Thymus (tissue), 11 donors: ENCODE measurements at regions not wholly inside any gene's neighbourhood (a gene's known extent, or its start where the extent isn't known, plus 50 kb on each side); places are given as distances from the start of the nearest gene placed in this dataset.
A peak's percentile ranks its signal among the peaks of the same experiment; 100 is the strongest.

Experiments used
- DNase-seq, 9 donors: peaks; one replicate each; pipeline ENCODE4 v3.0.0-alpha.2; 2013; ENCODE audit warnings: low spot score in 9 of 9, low read depth in 6 of 9, missing footprints in 1 of 9
- H3K27ac ChIP-seq, 2 donors: one replicate each; pipeline ENCODE4 v1.5.1; 2013; ENCODE audit warnings: control low read depth in 1 of 2, low read depth in 1 of 2, low read length in 1 of 2, mild to moderate bottlenecking in 1 of 2, moderate library complexity in 1 of 2
- H3K27me3 ChIP-seq, 2 donors: one replicate each; pipeline ENCODE4 v1.5.1; 2013; ENCODE audit warnings: low read length in 1 of 2; ENCODE audit not compliant: control insufficient read depth in 2 of 2, insufficient read depth in 1 of 2
- H3K36me3 ChIP-seq, 2 donors: one replicate each; pipeline ENCODE4 v1.5.1; 2013; ENCODE audit warnings: low read length in 1 of 2, mild to moderate bottlenecking in 1 of 2, moderate library complexity in 1 of 2; ENCODE audit not compliant: control insufficient read depth in 2 of 2, insufficient read depth in 2 of 2
- H3K4me1 ChIP-seq, 2 donors: one replicate each; pipeline ENCODE4 v1.5.1; 2013; ENCODE audit warnings: low read length in 2 of 2; ENCODE audit not compliant: control insufficient read depth in 2 of 2, insufficient read depth in 2 of 2
- H3K4me3 ChIP-seq, 2 donors: one replicate each; pipeline ENCODE4 v1.5.1; 2013; ENCODE audit warnings: low read length in 2 of 2, control low read depth in 1 of 2, mild to moderate bottlenecking in 1 of 2
- H3K9me3 ChIP-seq, 2 donors: one replicate each; pipeline ENCODE4 v1.5.1; 2013; ENCODE audit warnings: low read length in 1 of 2, mild to moderate bottlenecking in 1 of 2; ENCODE audit not compliant: control insufficient read depth in 2 of 2, insufficient read depth in 1 of 2
- WGBS: extraction: QIAGEN DNeasy Blood & Tissue Kit; methylation state at CpG from one replicate; pipeline ENCODE4 v1.1.7; 2013; 5-methylcytosine and 5-hydroxymethylcytosine counted together
- donor health status: healthy.

- H3K27me3 ChIP-seq, result peaks cover 3% of the 10 kb centered on the region in 2 donors
- 85% methylated on average over 14 of the region's 14 CpGs for WGBS
- DNase-seq, result no peak
Measured at GRCh38 chr1:17913326-17914115, 158.4 kb downstream of the ACTL8 start.

GRCh38 chr1:17914131-17914530, 159.0 kb downstream of the ACTL8 start:
- H3K27me3 ChIP-seq, result peaks cover 3% of the 10 kb centered on the region in 2 donors
- no peak for DNase-seq

More at GRCh38 chr1:17913326-17914115, 158.4 kb downstream of the ACTL8 start:
- no peaks in the 10 kb centered on the region for H3K9me3 ChIP-seq
- H3K27ac ChIP-seq, result no peak overlapping the region
- H3K36me3 ChIP-seq, result no peaks in the 10 kb centered on the region
- no peaks in the 10 kb centered on the region for H3K4me1 ChIP-seq
- H3K4me3 ChIP-seq, result no peak overlapping the region

GRCh38 chr1:17914987-17915386, 159.9 kb downstream of the ACTL8 start:
- no peak overlapping the region for H3K4me3 ChIP-seq
- no peaks in the 10 kb centered on the region for H3K9me3 ChIP-seq
- H3K4me1 ChIP-seq, result no peaks in the 10 kb centered on the region
- 59% methylated on average over 9 of the region's 9 CpGs for WGBS
- no peaks in the 10 kb centered on the region for H3K36me3 ChIP-seq
- DNase-seq, result no peak
- H3K27ac ChIP-seq, result no peak overlapping the region
- H3K27me3 ChIP-seq, result peaks cover 0 to 3% of the 10 kb centered on the region in 2 donors

More at GRCh38 chr1:17914131-17914530, 159.0 kb downstream of the ACTL8 start:
- Histone ChIP-seq H3K4me3 (no peak overlapping the region), H3K36me3 (no peaks in the 10 kb centered on the region), H3K27ac (no peak overlapping the region), H3K4me1 (no peaks in the 10 kb centered on the region), H3K9me3 (no peaks in the 10 kb centered on the region)
- 91% methylated on average over 7 of the region's 7 CpGs for WGBS

GRCh38 chr1:17915511-17916197, 160.5 kb downstream of the ACTL8 start:
- Histone ChIP-seq H3K27ac (no peak overlapping the region), H3K27me3 (no peaks in the 10 kb centered on the region)
- 22% methylated on average over 7 of the region's 7 CpGs for WGBS

GRCh38 chr1:17916702-17917101, 161.6 kb downstream of the ACTL8 start:
- no peak for DNase-seq
- H3K27ac ChIP-seq, result no peak overlapping the region
- no peaks in the 10 kb centered on the region for H3K9me3 ChIP-seq
- no peaks in the 10 kb centered on the region for H3K36me3 ChIP-seq
- no peaks in the 10 kb centered on the region for H3K27me3 ChIP-seq
- 84% methylated on average over 3 of the region's 3 CpGs for WGBS
- H3K4me3 ChIP-seq, result no peak overlapping the region
- no peaks in the 10 kb centered on the region for H3K4me1 ChIP-seq

More at GRCh38 chr1:17915511-17916197, 160.5 kb downstream of the ACTL8 start:
- Histone ChIP-seq H3K9me3 (no peaks in the 10 kb centered on the region), H3K4me1 (no peaks in the 10 kb centered on the region), H3K36me3 (no peaks in the 10 kb centered on the region), H3K4me3 (no peak overlapping the region)
- no peak for DNase-seq

GRCh38 chr1:17919525-17920439, 164.6 kb downstream of the ACTL8 start:
- no peaks in the 10 kb centered on the region for H3K36me3 ChIP-seq
- H3K27ac ChIP-seq, result no peak overlapping the region
- no peaks in the 10 kb centered on the region for H3K4me1 ChIP-seq
- H3K9me3 ChIP-seq, result no peaks in the 10 kb centered on the region
- 48% methylated on average over 10 of the region's 10 CpGs for WGBS
- H3K4me3 ChIP-seq, result no peak overlapping the region
- no peaks in the 10 kb centered on the region for H3K27me3 ChIP-seq
- peak in 5 of 9 donors; percentile 2 to 29 (median 15) for DNase-seq

GRCh38 chr1:17920881-17921640, 165.9 kb downstream of the ACTL8 start:
- H3K4me3 ChIP-seq, result no peak overlapping the region
- H3K36me3 ChIP-seq, result no peaks in the 10 kb centered on the region
- WGBS, result 75% methylated on average over 9 of the region's 9 CpGs
- no peak for DNase-seq
- no peaks in the 10 kb centered on the region for H3K27me3 ChIP-seq
- H3K4me1 ChIP-seq, result no peaks in the 10 kb centered on the region
- no peak overlapping the region for H3K27ac ChIP-seq
- no peaks in the 10 kb centered on the region for H3K9me3 ChIP-seq

- Histone ChIP-seq H3K9me3 (no peaks in the 10 kb centered on the region), H3K27ac (no peak overlapping the region), H3K27me3 (no peaks in the 10 kb centered on the region), H3K4me3 (no peak overlapping the region), H3K36me3 (no peaks in the 10 kb centered on the region), H3K4me1 (no peaks in the 10 kb centered on the region)
- WGBS, result 14% methylated on average over 6 of the region's 6 CpGs
- DNase-seq, result no peak
Measured at GRCh38 chr1:17922833-17923232, 167.7 kb downstream of the ACTL8 start.
